HepG2 (cell line): ENCODE measurements at regions not wholly inside any gene's neighbourhood (a gene's known extent, or its start where the extent isn't known, plus 50 kb on each side); places are given as distances from the start of the nearest gene placed in this dataset.

Source experiments
- ATAC-seq: fragments of 200-7000 bp; cut with Tn5 transposase; 3 replicates; pipeline ENCODE4 v1.9.1; 2020; ENCODE audit warnings: mild to moderate bottlenecking, moderate library complexity
- BruUV-seq: library from RNA; stranded (reverse); fragments of 400-500 nt; replicated peaks from 2 replicates; lab custom pipeline; 2021; lab: Mats Ljungman, UMichigan
- CTCF ChIA-PET: fragments of 300-600 bp; formaldehyde crosslinking; extraction: SDS; loops from one replicate; lab custom pipeline; 2021; ENCODE audit warnings: low total read pairs, inconsistent platforms, low intra/inter-chr PET ratio; lab: Yijun Ruan, JAX
- POLR2A ChIA-PET: fragments of 350-600 bp; sonication (Branson Sonifier 250); formaldehyde crosslinking; loops from one replicate; lab custom pipeline; 2020; ENCODE audit warnings: antibody characterized with exemption, inconsistent platforms; lab: Yijun Ruan, JAX
- DNase-seq: peaks from one replicate; pipeline ENCODE4 v3.0.0-alpha.2; 2015; ENCODE audit warnings: low spot score
- FAIRE-seq: peaks from 3 replicates; lab custom pipeline; 2011; peaks lifted over from hg19 to GRCh38; lab: Jason Lieb, UNC
- H2AFZ ChIP-seq: one replicate; pipeline ENCODE4 v1.6.1; 2011; ENCODE audit warnings: low read length, inconsistent platforms
- H3K27ac ChIP-seq: fragments of 300-600 bp; 3 replicates; pipeline ENCODE4 v1.8.0; 2011; ENCODE audit warnings: mixed run types, mild to moderate bottlenecking, mixed read lengths, low read length, inconsistent platforms; ENCODE audit not compliant: insufficient read depth; ENCODE audit errors: extremely low read length
- H3K27me3 ChIP-seq, 2 experiments: fragments of 200-600 bp in 1 of 2; 2 replicates in 1 of 2; 3 replicates in 1 of 2; pipeline versions ENCODE4 v1.6.0 to v1.8.0; 2011; ENCODE audit warnings: low read length in 2 of 2, mild to moderate bottlenecking in 2 of 2, moderate library complexity in 2 of 2, inconsistent platforms in 1 of 2; ENCODE audit not compliant: insufficient read depth in 2 of 2, control insufficient read depth in 1 of 2
- H3K36me3 ChIP-seq, 2 experiments: fragments of 200-600 bp in 1 of 2; replicated peaks in 1 of 2; 2 replicates in 1 of 2; 3 replicates in 1 of 2; pipeline versions ENCODE4 v1.5.1 to v1.8.0; 2011; ENCODE audit warnings: low read length in 2 of 2, inconsistent platforms in 1 of 2; ENCODE audit not compliant: insufficient read depth in 2 of 2, control insufficient read depth in 1 of 2
- H3K4me1 ChIP-seq: 2 replicates; pipeline ENCODE4 v1.5.1; 2012; ENCODE audit warnings: low read length, inconsistent platforms; ENCODE audit not compliant: insufficient read depth
- H3K4me2 ChIP-seq: 2 replicates; pipeline ENCODE4 v1.6.0; 2011; ENCODE audit warnings: low read depth, low read length, inconsistent platforms
- H3K4me3 ChIP-seq, 3 experiments: fragments of 200-600 bp in 1 of 3; sonication (generic), shearing (Covaris generic) in 1 of 3; replicated peaks in 1 of 3; 2 replicates each; pipeline ENCODE4 v1.5.1; 2011 to 2016; ENCODE audit warnings: low read length in 3 of 3, inconsistent platforms in 2 of 3, low read depth in 2 of 3, mild to moderate bottlenecking in 2 of 3, control low read depth in 1 of 3, mixed read lengths in 1 of 3; ENCODE audit not compliant: insufficient read depth in 1 of 3
- H3K79me2 ChIP-seq: one replicate; pipeline ENCODE4 v1.6.1; 2011; ENCODE audit warnings: low read length, inconsistent platforms; ENCODE audit not compliant: insufficient read depth
- H3K9ac ChIP-seq: 2 replicates; pipeline ENCODE4 v1.6.0; 2011; ENCODE audit warnings: mild to moderate bottlenecking, low read depth, low read length, inconsistent platforms; ENCODE audit not compliant: insufficient read depth
- H3K9me3 ChIP-seq: 2 replicates; pipeline ENCODE4 v1.5.1; 2012; ENCODE audit warnings: mild to moderate bottlenecking, low read length
- H4K20me1 ChIP-seq: 2 replicates; pipeline ENCODE4 v1.6.0; 2011; ENCODE audit warnings: inconsistent platforms, mild to moderate bottlenecking, low read length, moderate library complexity; ENCODE audit not compliant: insufficient read depth
- CBX2 ChIP-seq, 2 experiments: fragments of 200-600 bp in 1 of 2; sonication (generic); formaldehyde crosslinking in 1 of 2; IDR thresholded peaks; 2 replicates each; pipeline versions ENCODE4 v1.7.0 to v1.8.1; 2018 to 2022; ENCODE audit warnings: low read depth in 2 of 2, low read length in 1 of 2, mild to moderate bottlenecking in 1 of 2, missing genetic modification reagents in 1 of 2
- GLI4 ChIP-seq: sonication (generic); formaldehyde crosslinking; IDR thresholded peaks from 2 replicates; pipeline ENCODE4 v1.5.1; 2020; ENCODE audit warnings: missing genetic modification reagents, mild to moderate bottlenecking, moderate library complexity, borderline replicate concordance
- SIX1 ChIP-seq: sonication (generic); formaldehyde crosslinking; IDR thresholded peaks from 2 replicates; pipeline ENCODE4 v1.4.0; 2020; ENCODE audit warnings: missing genetic modification reagents, borderline replicate concordance
- SMYD3 ChIP-seq: sonication (generic); formaldehyde crosslinking; IDR thresholded peaks from 2 replicates; pipeline ENCODE4 v1.8.1; 2023; ENCODE audit warnings: mild to moderate bottlenecking, missing genetic modification reagents
- SNRNP70 ChIP-seq: fragments of 200-400 bp; formaldehyde crosslinking; IDR thresholded peaks from 2 replicates; pipeline ENCODE4 v1.6.1; 2017; ENCODE audit warnings: mild to moderate bottlenecking, low read depth, low read length, moderate library complexity
- TEAD2 ChIP-seq: sonication (generic); formaldehyde crosslinking; IDR thresholded peaks from 2 replicates; pipeline ENCODE4 v1.9.0; 2021; ENCODE audit warnings: missing genetic modification reagents
- ZFAT ChIP-seq: sonication (generic); formaldehyde crosslinking; conservative IDR thresholded peaks from 2 replicates; pipeline ENCODE4 v1.8.1; 2023; ENCODE audit warnings: missing genetic modification reagents, inconsistent platforms
- ZMYM3 ChIP-seq: sonication (generic); formaldehyde crosslinking; IDR thresholded peaks from 2 replicates; pipeline ENCODE4 v1.5.1; 2020; ENCODE audit warnings: mild to moderate bottlenecking, missing genetic modification reagents
- ZNF33A ChIP-seq: sonication (generic); formaldehyde crosslinking; IDR thresholded peaks from 2 replicates; pipeline ENCODE4 v1.5.1; 2020; ENCODE audit warnings: missing genetic modification reagents, mild to moderate bottlenecking, moderate library complexity, borderline replicate concordance
- ZNF850 ChIP-seq: sonication (generic); formaldehyde crosslinking; conservative IDR thresholded peaks from 2 replicates; pipeline ENCODE4 v1.9.0; 2021; ENCODE audit warnings: mild to moderate bottlenecking, missing genetic modification reagents
- ZSCAN5A ChIP-seq: sonication (generic); formaldehyde crosslinking; IDR thresholded peaks from 2 replicates; pipeline ENCODE4 v1.8.0; 2022; ENCODE audit warnings: mild to moderate bottlenecking, missing genetic modification reagents, borderline replicate concordance
- WGBS: methylation state at CpG from one replicate; pipeline ENCODE4 v1.1.6; 2017; ENCODE audit warnings: low lambda C conversion rate; 5-methylcytosine and 5-hydroxymethylcytosine counted together
- in situ Hi-C: cut with HindIII; loops from 2 replicates; pipeline ENCODE4 v1.10.0; 2017; ENCODE audit warnings: low pct_unique_long_range_greater_than_20kb; ENCODE audit not compliant: extremely low pct_ligation_motif_present
- intact Hi-C: fragments of 100-400 bp; cut with micrococcal nuclease; formaldehyde crosslinking; loops from one replicate; pipeline ENCODE4 v1.10.0; 2022; ENCODE audit not compliant: unreplicated experiment
- TF ChIP-seq, protein P1 (sequence below): sonication (generic); formaldehyde crosslinking; IDR thresholded peaks from one replicate; pipeline ENCODE4 v1.5.1; 2020; ENCODE audit warnings: mild to moderate bottlenecking, missing genetic modification reagents; ENCODE audit errors: not compliant biosample characterization

GRCh38 chr5:53355931-53356330 lies 124.5 kb upstream of the FST start:
- DNase-seq, result no peak
- Histone ChIP-seq H2AFZ (no peak overlapping the region), H3K79me2 (no peaks in the 10 kb centered on the region), H4K20me1 (no peaks in the 10 kb centered on the region), H3K4me1 (peaks cover 27% of the 10 kb centered on the region), H3K9me3 (no peaks in the 10 kb centered on the region), H3K27me3 (no peaks in the 10 kb centered on the region), H3K4me3 (no peak overlapping the region), H3K36me3 (no peaks in the 10 kb centered on the region), H3K27ac (no peak overlapping the region), H3K4me2 (no peak overlapping the region), H3K9ac (no peak overlapping the region)
- CTCF ChIA-PET, result no interaction called here
- no peak for FAIRE-seq
- no TSS peak for BruUV-seq
- intact Hi-C loops, result no loop called here
- no peak for TF ChIP-seq ZNF33A (CRISPR knock-in tag)
- no peak for TF ChIP-seq GLI4 (CRISPR knock-in tag)
- no peak for TF ChIP-seq CBX2 (IDR thresholded peaks at IDR 0.05; ENCODE audit: low read depth, low read length)
- TF ChIP-seq CBX2 (CRISPR knock-in tag; IDR thresholded peaks at IDR 0.05; ENCODE audit: low read depth), result no peak
- TF ChIP-seq, protein P1, sequence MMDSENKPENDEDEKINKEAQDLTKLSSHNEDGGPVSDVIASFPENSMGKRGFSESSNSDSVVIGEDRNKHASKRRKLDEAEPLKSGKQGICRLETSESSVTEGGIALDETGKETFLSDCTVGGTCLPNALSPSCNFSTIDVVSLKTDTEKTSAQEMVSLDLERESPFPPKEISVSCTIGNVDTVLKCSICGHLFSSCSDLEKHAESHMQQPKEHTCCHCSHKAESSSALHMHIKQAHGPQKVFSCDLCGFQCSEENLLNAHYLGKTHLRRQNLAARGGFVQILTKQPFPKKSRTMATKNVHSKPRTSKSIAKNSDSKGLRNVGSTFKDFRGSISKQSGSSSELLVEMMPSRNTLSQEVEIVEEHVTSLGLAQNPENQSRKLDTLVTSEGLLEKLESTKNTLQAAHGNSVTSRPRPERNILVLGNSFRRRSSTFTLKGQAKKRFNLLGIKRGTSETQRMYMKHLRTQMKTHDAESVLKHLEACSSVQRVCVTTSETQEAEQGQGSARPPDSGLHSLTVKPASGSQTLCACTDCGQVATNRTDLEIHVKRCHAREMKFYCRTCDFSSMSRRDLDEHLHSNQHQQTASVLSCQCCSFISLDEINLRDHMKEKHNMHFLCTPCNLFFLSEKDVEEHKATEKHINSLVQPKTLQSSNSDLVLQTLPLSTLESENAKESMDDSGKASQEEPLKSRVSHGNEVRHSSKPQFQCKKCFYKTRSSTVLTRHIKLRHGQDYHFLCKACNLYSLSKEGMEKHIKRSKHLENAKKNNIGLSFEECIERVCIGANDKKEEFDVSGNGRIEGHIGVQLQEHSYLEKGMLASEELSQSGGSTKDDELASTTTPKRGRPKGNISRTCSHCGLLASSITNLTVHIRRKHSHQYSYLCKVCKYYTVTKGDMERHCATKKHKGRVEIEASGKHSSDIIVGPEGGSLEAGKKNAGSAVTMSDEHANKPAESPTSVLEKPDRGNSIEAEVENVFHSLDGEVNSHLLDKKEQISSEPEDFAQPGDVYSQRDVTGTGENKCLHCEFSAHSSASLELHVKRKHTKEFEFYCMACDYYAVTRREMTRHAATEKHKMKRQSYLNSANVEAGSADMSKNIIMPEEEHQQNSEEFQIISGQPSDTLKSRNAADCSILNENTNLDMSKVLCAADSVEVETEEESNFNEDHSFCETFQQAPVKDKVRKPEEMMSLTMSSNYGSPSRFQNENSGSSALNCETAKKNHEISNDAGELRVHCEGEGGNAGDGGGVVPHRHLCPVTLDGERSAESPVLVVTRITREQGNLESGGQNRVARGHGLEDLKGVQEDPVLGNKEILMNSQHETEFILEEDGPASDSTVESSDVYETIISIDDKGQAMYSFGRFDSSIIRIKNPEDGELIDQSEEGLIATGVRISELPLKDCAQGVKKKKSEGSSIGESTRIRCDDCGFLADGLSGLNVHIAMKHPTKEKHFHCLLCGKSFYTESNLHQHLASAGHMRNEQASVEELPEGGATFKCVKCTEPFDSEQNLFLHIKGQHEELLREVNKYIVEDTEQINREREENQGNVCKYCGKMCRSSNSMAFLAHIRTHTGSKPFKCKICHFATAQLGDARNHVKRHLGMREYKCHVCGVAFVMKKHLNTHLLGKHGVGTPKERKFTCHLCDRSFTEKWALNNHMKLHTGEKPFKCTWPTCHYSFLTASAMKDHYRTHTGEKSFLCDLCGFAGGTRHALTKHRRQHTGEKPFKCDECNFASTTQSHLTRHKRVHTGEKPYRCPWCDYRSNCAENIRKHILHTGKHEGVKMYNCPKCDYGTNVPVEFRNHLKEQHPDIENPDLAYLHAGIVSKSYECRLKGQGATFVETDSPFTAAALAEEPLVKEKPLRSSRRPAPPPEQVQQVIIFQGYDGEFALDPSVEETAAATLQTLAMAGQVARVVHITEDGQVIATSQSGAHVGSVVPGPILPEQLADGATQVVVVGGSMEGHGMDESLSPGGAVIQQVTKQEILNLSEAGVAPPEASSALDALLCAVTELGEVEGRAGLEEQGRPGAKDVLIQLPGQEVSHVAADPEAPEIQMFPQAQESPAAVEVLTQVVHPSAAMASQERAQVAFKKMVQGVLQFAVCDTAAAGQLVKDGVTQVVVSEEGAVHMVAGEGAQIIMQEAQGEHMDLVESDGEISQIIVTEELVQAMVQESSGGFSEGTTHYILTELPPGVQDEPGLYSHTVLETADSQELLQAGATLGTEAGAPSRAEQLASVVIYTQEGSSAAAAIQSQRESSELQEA (CRISPR knock-in tag), result no peak
- no peak for TF ChIP-seq SIX1 (CRISPR knock-in tag)
- no peak for TF ChIP-seq ZSCAN5A (CRISPR knock-in tag)
- TF ChIP-seq TEAD2 (CRISPR knock-in tag), result no peak
- TF ChIP-seq SMYD3 (CRISPR knock-in tag), result no peak
- no peak for TF ChIP-seq ZNF850 (CRISPR knock-in tag)
- no peak for TF ChIP-seq ZFAT (CRISPR knock-in tag)
- TF ChIP-seq ZMYM3, result no peak
- TF ChIP-seq SNRNP70, result no peak
- POLR2A ChIA-PET, result no interaction called here
- in situ Hi-C loops, result no loop called here
- ATAC-seq, result no peak
- WGBS, result 0% methylated on average over 1 of the region's 1 CpG
